Spinal cord (tissue), 9 donors: ENCODE measurements at regions not wholly inside any gene's neighbourhood (a gene's known extent, or its start where the extent isn't known, plus 50 kb on each side); places are given as distances from the start of the nearest gene placed in this dataset.

Source experiments
- DNase-seq, 6 donors: peaks; one replicate each; pipeline versions ENCODE4 v3.0.0 to v3.0.0-alpha.2; 2013 to 2015; ENCODE audit warnings: low spot score in 6 of 6, low read depth in 4 of 6
- H3K27ac ChIP-seq: one replicate; pipeline ENCODE4 v1.5.1; 2013; ENCODE audit warnings: low read depth, low read length, control low read depth
- H3K27me3 ChIP-seq: one replicate; pipeline ENCODE4 v1.6.1; 2013; ENCODE audit warnings: low read length; ENCODE audit not compliant: control insufficient read depth, insufficient read depth
- H3K36me3 ChIP-seq: one replicate; pipeline ENCODE4 v1.6.1; 2013; ENCODE audit warnings: low read length; ENCODE audit not compliant: control insufficient read depth, insufficient read depth
- H3K4me1 ChIP-seq: one replicate; pipeline ENCODE4 v1.6.1; 2013; ENCODE audit warnings: low read length; ENCODE audit not compliant: control insufficient read depth, insufficient read depth
- H3K4me3 ChIP-seq: one replicate; pipeline ENCODE4 v1.5.1; 2013; ENCODE audit warnings: low read depth, low read length, control low read depth
- H3K9me3 ChIP-seq: one replicate; pipeline ENCODE4 v1.6.1; 2013; ENCODE audit warnings: low read length; ENCODE audit not compliant: control insufficient read depth, insufficient read depth
- WGBS: methylation state at CpG from one replicate; pipeline ENCODE4 v1.1.5; 2013; ENCODE audit warnings: missing lambda C conversion rate; ENCODE audit not compliant: insufficient coverage; 5-methylcytosine and 5-hydroxymethylcytosine counted together
- donor health status: healthy.

- WGBS: 67% methylated on average over 1 of the region's 2 CpGs
- Histone ChIP-seq H3K36me3 (no peaks in the 10 kb centered on the region), H3K4me3 (no peak overlapping the region), H3K4me1 (no peaks in the 10 kb centered on the region), H3K27me3 (no peaks in the 10 kb centered on the region), H3K27ac (no peak overlapping the region), H3K9me3 (no peaks in the 10 kb centered on the region)
- DNase-seq: peak in 2 of 6 donors; percentile 8 to 27
Measured at GRCh38 chr1:187471555-187471954, 642.8 kb downstream of the PLA2G4A start.

GRCh38 chr1:187474336-187474735, 645.6 kb downstream of the PLA2G4A start:
- no peaks in the 10 kb centered on the region for H3K27me3 ChIP-seq
- H3K4me1 ChIP-seq: no peaks in the 10 kb centered on the region
- peak in 2 of 6 donors; percentile 8 to 69 for DNase-seq
- no peaks in the 10 kb centered on the region for H3K9me3 ChIP-seq
- H3K4me3 ChIP-seq: no peak overlapping the region
- WGBS: 50% methylated on average over 1 of the region's 2 CpGs
- no peaks in the 10 kb centered on the region for H3K36me3 ChIP-seq
- no peak overlapping the region for H3K27ac ChIP-seq

DNA sequence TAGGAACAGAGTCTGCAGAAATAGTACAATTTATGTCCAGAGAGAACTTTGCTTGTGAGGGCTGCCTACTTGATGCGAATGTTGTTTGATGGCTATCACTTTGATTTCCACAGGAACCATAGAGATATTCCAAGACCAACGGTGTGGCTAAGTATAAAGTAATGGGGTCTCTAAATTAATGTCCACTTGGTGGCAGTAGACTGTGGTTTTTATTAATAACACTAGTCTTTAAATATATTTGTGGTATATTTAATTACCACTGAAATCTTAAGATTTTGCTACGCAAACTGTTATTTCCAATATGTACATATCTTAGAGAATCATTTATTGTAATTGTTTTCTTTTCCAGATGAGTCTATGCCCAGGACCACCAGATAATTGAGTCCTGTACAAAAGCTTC, 647.9 kb downstream of the PLA2G4A start:
- Histone ChIP-seq H3K36me3 (no peaks in the 10 kb centered on the region), H3K9me3 (no peaks in the 10 kb centered on the region), H3K4me3 (no peak overlapping the region), H3K4me1 (no peaks in the 10 kb centered on the region), H3K27me3 (no peaks in the 10 kb centered on the region), H3K27ac (no peak overlapping the region)
- no CpG with 5 or more reads among the region's 3 CpGs for WGBS
- DNase-seq: no peak

- no peak for DNase-seq
- Histone ChIP-seq H3K27ac (no peak overlapping the region), H3K4me3 (no peak overlapping the region), H3K27me3 (no peaks in the 10 kb centered on the region), H3K4me1 (no peaks in the 10 kb centered on the region), H3K36me3 (no peaks in the 10 kb centered on the region), H3K9me3 (no peaks in the 10 kb centered on the region)
- no CpG with 5 or more reads among the region's 2 CpGs for WGBS
Measured at GRCh38 chr1:187477103-187477502, 648.4 kb downstream of the PLA2G4A start.

- no peak overlapping the region for H3K27ac ChIP-seq
- H3K36me3 ChIP-seq: no peaks in the 10 kb centered on the region
- DNase-seq: no peak
- H3K4me1 ChIP-seq: no peaks in the 10 kb centered on the region
- H3K27me3 ChIP-seq: no peaks in the 10 kb centered on the region
- no peak overlapping the region for H3K4me3 ChIP-seq
- no peaks in the 10 kb centered on the region for H3K9me3 ChIP-seq
- no CpG with 5 or more reads among the region's 4 CpGs for WGBS
Measured at GRCh38 chr1:187477535-187477934, 648.8 kb downstream of the PLA2G4A start.

DNA sequence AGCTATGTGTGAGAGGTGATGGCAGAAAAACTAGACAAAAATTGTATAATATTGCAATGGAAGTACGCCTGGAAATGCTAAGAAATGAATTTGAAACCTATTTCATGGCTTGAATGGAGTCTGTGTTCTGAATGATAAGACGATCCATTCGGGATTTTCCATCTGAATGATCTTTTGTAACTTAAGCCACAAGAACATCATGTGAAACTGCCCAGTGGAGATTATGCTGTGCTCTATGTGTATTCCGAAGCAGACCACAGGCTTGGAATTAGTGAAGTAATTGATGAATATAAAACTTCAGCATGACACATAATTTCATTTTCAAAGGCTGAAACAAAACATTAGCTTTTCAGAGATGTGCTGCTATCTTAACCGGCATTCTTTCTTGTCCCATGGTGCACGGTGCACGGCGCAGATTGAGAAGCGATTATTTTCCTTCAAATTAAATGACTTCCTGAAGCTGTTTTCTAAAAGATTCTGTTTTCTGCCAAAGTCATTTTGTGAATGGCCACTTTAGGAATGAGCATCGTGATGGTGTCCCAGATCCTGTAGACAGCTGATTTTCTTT, 652.9 kb downstream of the PLA2G4A start:
- H3K27me3 ChIP-seq: no peaks in the 10 kb centered on the region
- no peak overlapping the region for H3K27ac ChIP-seq
- no peaks in the 10 kb centered on the region for H3K9me3 ChIP-seq
- 75% methylated on average over 1 of the region's 10 CpGs for WGBS
- no peaks in the 10 kb centered on the region for H3K4me1 ChIP-seq
- H3K4me3 ChIP-seq: no peak overlapping the region
- H3K36me3 ChIP-seq: no peaks in the 10 kb centered on the region
- DNase-seq: peak in 2 of 6 donors; percentile 28 to 43

DNA sequence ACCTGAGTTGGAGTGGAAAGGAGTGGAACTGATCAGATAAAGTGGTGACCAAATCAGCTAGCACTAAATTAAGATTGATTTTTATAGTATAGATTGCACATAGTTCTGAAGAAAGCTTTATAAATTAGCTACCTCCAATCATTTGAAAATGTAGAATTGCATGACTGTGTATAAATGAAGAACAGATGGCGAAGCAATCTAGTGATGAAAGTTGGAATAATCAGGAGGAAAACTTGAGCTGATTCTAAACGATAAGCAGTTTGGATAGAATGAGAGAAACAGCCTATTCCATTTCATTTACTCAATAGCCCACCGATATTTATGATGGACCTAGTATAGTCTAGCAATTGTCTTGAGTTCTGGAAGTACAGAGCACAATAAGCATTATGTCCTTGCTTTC, 661.5 kb downstream of the PLA2G4A start:
- H3K36me3 ChIP-seq: no peaks in the 10 kb centered on the region
- H3K4me1 ChIP-seq: no peaks in the 10 kb centered on the region
- H3K27ac ChIP-seq: no peak overlapping the region
- peak in 1 of 6 donors; percentile 56 for DNase-seq
- no peak overlapping the region for H3K4me3 ChIP-seq
- H3K27me3 ChIP-seq: no peaks in the 10 kb centered on the region
- no peaks in the 10 kb centered on the region for H3K9me3 ChIP-seq
- WGBS: no CpG with 5 or more reads among the region's 3 CpGs

GRCh38 chr1:187491082-187491720, 662.5 kb downstream of the PLA2G4A start:
- DNase-seq: no peak
- no peaks in the 10 kb centered on the region for H3K36me3 ChIP-seq
- no peaks in the 10 kb centered on the region for H3K9me3 ChIP-seq
- WGBS: 100% methylated on average over 3 of the region's 5 CpGs
- H3K27ac ChIP-seq: no peak overlapping the region
- H3K27me3 ChIP-seq: no peaks in the 10 kb centered on the region
- no peaks in the 10 kb centered on the region for H3K4me1 ChIP-seq
- H3K4me3 ChIP-seq: no peak overlapping the region

- Histone ChIP-seq H3K9me3 (no peaks in the 10 kb centered on the region), H3K4me3 (no peak overlapping the region), H3K36me3 (no peaks in the 10 kb centered on the region), H3K4me1 (no peaks in the 10 kb centered on the region), H3K27ac (no peak overlapping the region), H3K27me3 (no peaks in the 10 kb centered on the region)
- no CpG with 5 or more reads among the region's 1 CpG for WGBS
- no peak for DNase-seq
Measured at GRCh38 chr1:187498028-187498427, 669.3 kb downstream of the PLA2G4A start.

DNA sequence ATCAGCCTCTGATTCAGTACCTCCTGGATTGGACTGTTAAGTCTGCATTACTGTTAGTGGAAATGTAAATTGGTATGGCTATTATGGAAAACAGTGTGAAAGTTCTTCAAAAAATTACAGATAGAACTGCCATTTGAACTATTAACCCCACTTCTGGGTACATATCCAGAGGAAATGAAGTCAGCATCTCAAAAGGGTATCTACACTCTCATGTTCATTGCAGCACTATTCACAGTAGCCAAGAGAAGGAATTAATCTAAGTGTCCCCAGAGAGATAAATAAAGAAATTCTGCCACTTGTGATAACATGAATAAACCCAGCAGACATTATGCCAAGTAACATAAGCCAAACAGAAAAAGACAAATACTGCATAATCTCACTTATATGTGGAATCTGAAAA, 676.0 kb downstream of the PLA2G4A start:
- H3K27ac ChIP-seq: no peak overlapping the region
- H3K9me3 ChIP-seq: no peaks in the 10 kb centered on the region
- no peaks in the 10 kb centered on the region for H3K27me3 ChIP-seq
- no peak for DNase-seq
- H3K4me1 ChIP-seq: no peaks in the 10 kb centered on the region
- no peaks in the 10 kb centered on the region for H3K36me3 ChIP-seq
- no peak overlapping the region for H3K4me3 ChIP-seq
